Activated CD4-positive, CD25-positive, alpha-beta regulatory T cell treated with anti-CD3 and anti-CD28 coated beads, Interleukin-2, amount 50 U/mL, for 24 hours (primary cell): ENCODE measurements at regions not wholly inside any gene's neighbourhood (a gene's known extent, or its start where the extent isn't known, plus 50 kb on each side); places are given as distances from the start of the nearest gene placed in this dataset.

Source experiments
- ATAC-seq, 2 donors: fragments of 150-1000 bp; cut with Tn5 transposase; one replicate each; pipeline ENCODE4 v1.10.0; 2021; ENCODE audit warnings: mild to moderate bottlenecking in 1 of 2, moderate library complexity in 1 of 2

DNA sequence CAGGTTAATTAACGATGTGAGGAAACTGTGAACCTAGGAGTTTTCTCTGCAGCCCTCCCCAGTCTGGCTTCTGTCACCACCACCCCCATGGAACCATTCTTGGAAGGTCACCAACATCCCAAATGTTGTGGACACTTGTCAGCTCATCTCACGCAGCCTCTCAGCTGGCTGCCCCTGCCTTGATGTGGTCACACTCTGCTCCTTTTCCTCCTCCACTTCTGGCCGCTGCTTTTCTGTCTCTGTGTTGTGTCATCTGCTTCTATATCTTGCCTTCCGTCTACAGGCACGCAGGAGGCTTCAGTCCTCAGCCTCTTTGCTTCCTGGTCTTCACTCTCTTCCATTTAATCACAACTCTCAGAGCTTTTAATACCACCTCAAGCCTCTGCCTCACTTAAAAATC, 371.5 kb upstream of the SLIT2 start:
- ATAC-seq, result no peak

GRCh38 chr4:19879330-19879729, 372.4 kb upstream of the SLIT2 start:
- ATAC-seq, result no peak

DNA sequence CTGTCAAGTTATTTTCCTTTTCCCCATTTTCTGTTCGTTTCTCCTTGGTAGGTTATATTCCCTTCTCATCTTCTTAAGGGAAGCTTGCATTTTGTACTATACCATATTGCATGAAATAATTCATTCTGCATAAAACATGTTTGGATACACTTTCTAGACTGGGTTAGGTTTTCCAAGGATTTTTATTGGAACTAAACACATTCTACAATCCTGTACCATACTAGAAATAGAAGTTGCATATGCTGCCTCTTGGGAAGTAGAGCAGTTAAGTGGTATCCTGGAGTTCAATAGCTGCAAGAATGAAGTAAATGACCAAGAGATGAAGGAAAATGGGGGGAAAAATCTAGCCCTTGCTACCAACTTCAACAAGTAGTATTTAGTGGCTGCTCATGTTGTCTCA, 393.7 kb upstream of the SLIT2 start:
- no peak for ATAC-seq

DNA sequence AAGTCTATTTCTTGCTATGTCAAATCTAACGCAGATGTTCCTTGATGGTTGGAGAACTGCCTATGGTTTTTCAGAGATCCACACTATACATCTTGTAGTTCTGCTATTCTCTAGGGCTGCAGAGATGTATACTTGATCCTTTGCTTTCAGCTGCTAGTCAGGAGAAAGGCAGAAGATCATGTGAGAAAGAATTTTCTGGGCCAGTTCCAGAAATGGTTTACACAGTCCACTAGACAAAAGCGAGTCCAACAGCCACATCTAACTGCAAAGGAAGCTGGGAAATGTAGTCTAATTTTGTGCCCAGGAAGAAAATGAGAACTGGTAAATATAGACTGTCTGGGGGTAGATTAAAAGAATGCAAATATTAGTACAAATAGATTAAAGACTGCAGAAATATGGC, 394.3 kb upstream of the SLIT2 start:
- ATAC-seq, result no peak

DNA sequence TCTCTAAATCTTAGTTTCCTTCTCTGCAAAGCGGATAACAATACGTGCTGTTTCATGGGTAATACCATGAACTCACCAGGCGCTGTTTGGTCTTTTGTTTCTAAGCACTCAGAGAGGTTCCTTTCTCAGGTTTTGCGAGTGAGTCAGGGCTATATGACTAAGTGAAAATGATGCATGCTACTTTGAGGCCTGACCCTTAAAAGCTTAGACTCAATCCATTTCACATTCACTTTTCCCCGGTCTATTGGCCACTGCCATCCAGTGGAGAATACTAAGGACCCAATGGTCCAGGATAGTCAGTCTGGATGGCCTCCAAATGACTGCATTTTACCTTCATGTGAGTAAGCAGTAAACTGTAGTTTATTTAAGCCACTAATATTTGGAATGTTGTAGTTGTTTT, 400.8 kb upstream of the SLIT2 start:
- no peak for ATAC-seq

GRCh38 chr4:19844446-19844845, 407.3 kb upstream of the SLIT2 start:
- no peak for ATAC-seq

- ATAC-seq, result no peak
Measured at GRCh38 chr4:19842471-19842870, 409.2 kb upstream of the SLIT2 start.

DNA sequence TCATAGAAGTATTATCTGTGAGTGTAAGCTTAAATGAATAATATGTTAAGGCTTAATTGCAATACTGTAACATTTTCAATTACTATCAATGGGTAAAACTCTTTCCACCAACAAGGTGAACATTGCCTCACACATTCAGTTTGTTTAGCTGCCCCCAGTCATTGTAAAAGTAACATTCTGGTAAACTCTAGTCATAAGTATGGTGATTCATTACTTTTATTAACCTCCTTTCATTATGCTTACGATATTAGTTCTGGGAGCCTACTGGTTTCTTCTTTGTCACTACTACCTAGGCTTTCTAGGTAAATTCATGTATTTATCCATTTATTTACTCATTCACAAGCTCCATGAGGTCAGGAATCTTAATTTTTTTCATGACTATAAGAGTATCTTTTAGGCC, 412.8 kb upstream of the SLIT2 start:
- ATAC-seq, result no peak

GRCh38 chr4:19835429-19835828, 416.3 kb upstream of the SLIT2 start:
- no peak for ATAC-seq

DNA sequence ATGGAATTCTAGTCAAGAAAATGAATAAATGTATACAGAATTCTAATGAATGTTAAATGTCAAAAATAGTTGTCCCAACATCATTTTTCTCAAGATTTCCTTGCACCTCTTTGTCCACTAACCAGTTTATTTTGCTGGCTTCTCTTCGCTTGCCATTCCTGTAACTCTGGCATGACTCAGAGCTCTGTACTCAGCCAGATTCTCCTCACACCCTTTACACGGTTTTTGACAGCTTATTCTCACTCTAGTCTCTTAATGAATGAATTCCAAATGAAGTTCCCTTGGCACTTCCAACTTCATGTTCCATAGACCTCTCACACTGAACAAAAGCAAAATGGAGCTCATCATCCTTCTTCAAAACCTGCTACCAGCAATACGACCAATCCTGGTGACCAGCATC, 419.3 kb upstream of the SLIT2 start:
- ATAC-seq, result no peak

GRCh38 chr4:19831644-19832285, 419.9 kb upstream of the SLIT2 start:
- no peak for ATAC-seq

DNA sequence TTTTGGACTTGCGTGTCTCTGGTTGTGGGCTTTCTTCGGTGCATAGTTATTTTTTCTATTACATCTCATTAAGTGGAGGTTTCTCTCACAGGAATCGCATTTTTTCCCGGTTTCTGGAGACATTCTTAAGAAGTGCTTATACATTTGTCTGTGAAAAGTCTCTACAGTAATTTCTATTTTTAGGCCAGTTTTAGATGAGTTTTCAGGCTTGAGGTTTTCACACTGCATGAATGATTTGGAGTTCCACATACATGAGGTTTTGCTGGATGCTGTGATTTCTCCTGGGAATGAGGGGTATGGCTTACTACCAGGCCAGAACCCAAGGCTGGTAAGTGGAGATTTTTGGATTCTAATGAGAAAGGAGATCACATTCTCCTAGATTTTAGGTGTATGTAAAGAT, 422.6 kb upstream of the SLIT2 start:
- no peak for ATAC-seq

GRCh38 chr4:19823781-19824180, 427.9 kb upstream of the SLIT2 start:
- ATAC-seq, result no peak

DNA sequence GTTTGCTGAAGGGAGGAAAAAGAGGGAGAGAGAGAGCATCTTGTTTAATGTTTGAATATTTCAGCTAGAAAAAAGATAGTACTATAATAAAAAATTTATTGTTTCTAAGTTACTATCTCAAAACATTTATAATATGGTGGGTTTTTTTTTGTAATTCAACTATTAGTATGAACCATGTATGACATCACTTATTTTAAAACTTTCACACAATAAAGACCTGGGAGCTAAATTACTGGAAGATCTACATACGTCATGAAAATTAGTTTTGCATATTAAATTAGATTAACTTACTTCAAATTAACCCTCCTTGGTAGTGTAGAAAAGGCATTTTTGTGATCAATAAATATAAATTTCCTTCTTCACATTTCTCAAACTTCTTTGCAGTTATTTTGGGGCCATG, 432.0 kb upstream of the SLIT2 start:
- ATAC-seq, result no peak

GRCh38 chr4:19809989-19810388, 441.7 kb upstream of the SLIT2 start:
- ATAC-seq, result no peak

DNA sequence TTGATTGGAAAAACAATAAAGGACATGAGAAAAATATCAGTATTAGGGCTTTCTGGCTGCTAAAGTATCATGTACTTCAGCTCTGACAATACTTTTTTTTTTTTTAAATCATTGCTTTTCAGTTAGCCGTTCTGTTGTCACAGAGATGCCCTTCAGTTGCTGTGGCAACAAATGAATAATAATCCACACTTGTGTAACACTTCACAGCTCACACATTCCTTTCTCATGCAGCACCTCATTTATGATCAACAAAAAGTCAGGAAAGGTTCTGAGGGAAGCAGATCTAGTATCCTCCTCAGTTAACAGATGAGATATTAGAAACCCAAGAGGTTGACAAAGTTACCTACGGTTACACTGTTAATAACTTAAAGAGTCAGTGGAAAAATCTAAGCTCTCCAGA, 444.2 kb upstream of the SLIT2 start:
- no peak for ATAC-seq

DNA sequence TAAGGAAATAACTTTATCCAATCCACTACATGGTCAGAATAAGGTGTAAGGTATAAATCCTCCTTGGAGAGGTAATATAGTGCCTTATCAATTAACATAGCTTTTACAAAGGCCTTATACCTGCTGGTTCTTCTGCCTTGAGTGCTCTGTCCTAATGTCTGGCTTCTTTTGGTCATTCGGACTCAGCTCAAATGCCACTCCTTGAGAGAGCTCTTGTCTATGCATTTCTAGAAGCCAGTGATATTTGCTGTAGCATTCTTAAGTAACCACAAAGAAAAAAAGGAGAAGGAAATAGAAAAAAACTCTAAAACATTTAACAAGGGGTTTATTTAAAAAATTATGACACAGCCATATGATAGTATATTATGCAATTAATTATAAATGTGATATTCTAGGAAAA, 444.8 kb upstream of the SLIT2 start:
- ATAC-seq, result no peak

DNA sequence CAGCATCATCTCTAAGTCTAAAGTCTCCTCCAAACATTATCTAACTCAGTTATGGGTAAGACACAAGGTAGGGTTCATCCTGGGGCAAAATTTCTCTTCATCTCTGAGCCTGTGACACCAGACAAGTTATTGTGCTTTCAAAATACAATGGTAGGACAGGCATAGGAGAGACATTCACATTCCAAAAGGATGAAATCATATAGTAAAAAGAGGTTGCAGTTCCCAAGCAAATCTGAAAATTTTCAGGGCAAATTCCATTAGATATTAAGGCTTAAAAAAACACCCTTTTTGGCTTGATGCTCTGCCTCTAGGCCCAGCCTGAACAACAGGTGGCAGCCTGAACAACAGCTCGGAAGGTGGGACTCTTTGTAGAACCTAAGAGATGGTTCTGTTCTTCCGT, 448.3 kb upstream of the SLIT2 start:
- no peak for ATAC-seq

- no peak for ATAC-seq
Measured at GRCh38 chr4:19793831-19794230, 457.9 kb upstream of the SLIT2 start.

- ATAC-seq, result no peak
Measured at GRCh38 chr4:19791422-19792123, 460.1 kb upstream of the SLIT2 start.

DNA sequence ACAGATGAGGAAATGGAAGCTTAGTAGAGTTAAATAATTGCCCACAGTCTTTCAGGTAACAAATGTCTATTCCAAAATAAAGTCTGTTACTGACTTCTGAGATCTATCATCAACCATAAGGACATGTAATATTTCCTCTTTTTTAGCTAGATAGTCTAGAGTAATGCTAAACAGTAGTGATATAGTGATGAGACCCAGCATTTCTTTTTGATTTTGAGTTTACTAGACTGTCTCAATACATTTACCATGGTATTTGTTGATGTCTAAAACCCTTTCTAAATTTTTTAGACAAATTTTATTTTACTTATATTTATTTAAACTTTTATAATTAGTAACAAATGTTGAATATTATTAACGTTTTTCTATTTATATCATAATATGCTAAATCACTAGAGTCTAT, 465.1 kb upstream of the SLIT2 start:
- ATAC-seq, result no peak

- ATAC-seq, result no peak
Measured at GRCh38 chr4:19783667-19784223, 468.0 kb upstream of the SLIT2 start.

DNA sequence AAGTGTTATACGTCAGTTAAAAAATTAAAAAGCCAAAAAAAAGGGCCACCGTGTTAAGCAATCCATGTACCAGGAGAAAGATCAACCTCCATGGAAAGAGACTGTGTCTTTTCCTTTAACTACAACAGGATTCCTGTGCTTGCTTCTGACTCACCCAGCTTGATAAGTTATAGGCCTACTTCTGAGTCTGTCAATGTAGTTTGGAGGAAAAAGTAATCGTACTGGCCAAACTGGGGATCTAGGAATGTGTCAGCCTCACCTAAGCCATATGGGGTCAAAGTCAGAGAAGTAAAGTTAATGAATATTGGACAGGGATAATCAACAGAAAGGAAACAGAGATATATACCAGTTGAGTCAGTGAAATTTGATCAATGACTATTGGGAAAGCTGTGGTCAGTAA, 470.8 kb upstream of the SLIT2 start:
- ATAC-seq, result no peak

GRCh38 chr4:19776929-19777328, 474.8 kb upstream of the SLIT2 start:
- no peak for ATAC-seq

GRCh38 chr4:19776021-19776459, 475.7 kb upstream of the SLIT2 start:
- no peak for ATAC-seq
